Trophoblast cell (in vitro differentiated cells and primary cell): ENCODE measurements at regions not wholly inside any gene's neighbourhood (a gene's known extent, or its start where the extent isn't known, plus 50 kb on each side); places are given as distances from the start of the nearest gene placed in this dataset.

Experiments used
- DNase-seq, 2 donors: peaks; one replicate each; pipeline ENCODE4 v3.0.0-alpha.2; 2016
- H2AFZ ChIP-seq: 2 replicates; pipeline ENCODE4 v1.6.1; 2013; ENCODE audit warnings: low read length, moderate library complexity, mild to moderate bottlenecking; ENCODE audit not compliant: insufficient read depth, poor library complexity
- H2AK5ac ChIP-seq: 2 replicates; pipeline ENCODE4 v1.6.1; 2013; ENCODE audit warnings: mild to moderate bottlenecking, low read length
- H2BK120ac ChIP-seq: 2 replicates; pipeline ENCODE4 v1.6.1; 2013; ENCODE audit warnings: low read length, mild to moderate bottlenecking, moderate library complexity; ENCODE audit not compliant: insufficient read depth, poor library complexity
- H2BK12ac ChIP-seq: 2 replicates; pipeline ENCODE4 v1.6.1; 2013; ENCODE audit warnings: mild to moderate bottlenecking, low read length, moderate library complexity
- H2BK5ac ChIP-seq: 2 replicates; pipeline ENCODE4 v1.6.1; 2013; ENCODE audit warnings: low read length, low read depth, moderate library complexity, mild to moderate bottlenecking; ENCODE audit not compliant: poor library complexity
- H3K14ac ChIP-seq: 2 replicates; pipeline ENCODE4 v1.6.1; 2013; ENCODE audit warnings: mild to moderate bottlenecking, low read length
- H3K18ac ChIP-seq: 2 replicates; pipeline ENCODE4 v1.6.1; 2013; ENCODE audit warnings: mild to moderate bottlenecking, low read length
- H3K23ac ChIP-seq: 2 replicates; pipeline ENCODE4 v1.6.1; 2013; ENCODE audit warnings: low read length
- H3K27ac ChIP-seq: 2 replicates; pipeline ENCODE4 v1.5.1; 2013; ENCODE audit warnings: low read depth, mild to moderate bottlenecking, inconsistent platforms, low read length, moderate library complexity
- H3K27me3 ChIP-seq: 2 replicates; pipeline ENCODE4 v1.6.1; 2013; ENCODE audit warnings: inconsistent platforms, mild to moderate bottlenecking, low read length, moderate library complexity; ENCODE audit not compliant: insufficient read depth
- H3K36me3 ChIP-seq, 2 experiments: 1 replicate in 1 of 2; 2 replicates in 1 of 2; pipeline ENCODE4 v1.6.1; 2013; ENCODE audit warnings: low read length in 2 of 2, mild to moderate bottlenecking in 2 of 2, moderate library complexity in 1 of 2; ENCODE audit not compliant: insufficient read depth in 2 of 2, control insufficient read depth in 1 of 2
- H3K4ac ChIP-seq: 2 replicates; pipeline ENCODE4 v1.6.1; 2013; ENCODE audit warnings: low read depth, mild to moderate bottlenecking, low read length, moderate library complexity
- H3K4me1 ChIP-seq, 2 experiments: 1 replicate in 1 of 2; 2 replicates in 1 of 2; pipeline ENCODE4 v1.6.1; 2013; ENCODE audit warnings: low read length in 2 of 2, mild to moderate bottlenecking in 2 of 2, moderate library complexity in 1 of 2; ENCODE audit not compliant: insufficient read depth in 2 of 2, control insufficient read depth in 1 of 2
- H3K4me2 ChIP-seq: 2 replicates; pipeline ENCODE4 v1.6.1; 2013; ENCODE audit warnings: inconsistent platforms, mild to moderate bottlenecking, low read length, moderate library complexity
- H3K4me3 ChIP-seq: 2 replicates; pipeline ENCODE4 v1.5.1; 2013; ENCODE audit warnings: mild to moderate bottlenecking, low read depth, low read length, inconsistent platforms
- H3K79me1 ChIP-seq: one replicate; pipeline ENCODE4 v1.6.1; 2013; ENCODE audit warnings: low read length
- H3K79me2 ChIP-seq: 2 replicates; pipeline ENCODE4 v1.6.1; 2013; ENCODE audit warnings: low read length, mild to moderate bottlenecking; ENCODE audit not compliant: control insufficient read depth, insufficient read depth, poor library complexity
- H3K9ac ChIP-seq: 2 replicates; pipeline ENCODE4 v1.6.1; 2013; ENCODE audit warnings: mild to moderate bottlenecking, low read length
- H3K9me3 ChIP-seq: 2 replicates; pipeline ENCODE4 v1.6.1; 2013; ENCODE audit warnings: low read depth, mild to moderate bottlenecking, control low read depth, inconsistent platforms, low read length; ENCODE audit not compliant: insufficient read depth
- H4K12ac ChIP-seq: 2 replicates; pipeline ENCODE4 v1.6.1; 2013; ENCODE audit warnings: low read depth, mild to moderate bottlenecking, low read length, moderate library complexity
- H4K8ac ChIP-seq: 2 replicates; pipeline ENCODE4 v1.6.1; 2013; ENCODE audit warnings: low read depth, mild to moderate bottlenecking, low read length, moderate library complexity
- H4K91ac ChIP-seq: one replicate; pipeline ENCODE4 v1.6.1; 2013; ENCODE audit warnings: low read depth, mild to moderate bottlenecking, low read length, moderate library complexity
- WGBS: extraction: QIAGEN DNeasy Blood & Tissue Kit; methylation state at CpG from one replicate; pipeline ENCODE4 v1.1.7; 2013; ENCODE audit warnings: missing lambda C conversion rate; ENCODE audit not compliant: insufficient read length, insufficient coverage; ENCODE audit errors: extremely low coverage; 5-methylcytosine and 5-hydroxymethylcytosine counted together

DNA sequence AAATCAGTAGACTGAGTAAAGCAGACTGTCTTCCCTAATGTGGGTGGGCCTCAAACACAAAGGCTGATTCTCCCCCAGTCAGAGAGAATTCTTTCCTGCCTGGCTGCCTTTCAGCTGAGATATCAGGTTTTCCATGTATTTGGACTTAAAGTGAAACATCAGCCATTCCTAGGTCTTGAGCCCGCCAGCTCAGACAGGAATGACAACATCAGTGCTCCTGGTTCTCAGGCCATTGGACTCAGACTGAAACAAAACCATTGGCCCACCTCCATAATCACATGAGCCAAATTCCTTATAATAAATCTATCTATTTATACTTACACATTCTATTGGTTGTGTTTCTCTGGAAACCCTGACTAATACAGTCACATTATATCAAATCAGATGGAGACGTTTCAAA lies 56.7 kb upstream of the CLPB start:
- Histone ChIP-seq H2AK5ac (no peak overlapping the region), H4K91ac (no peak overlapping the region), H3K27ac (no peak overlapping the region), H2BK12ac (no peak overlapping the region), H2BK120ac (no peak overlapping the region), H3K9me3 (peaks cover 3% of the 10 kb centered on the region), H4K8ac (no peak overlapping the region), H3K79me1 (no peaks in the 10 kb centered on the region), H3K4me2 (no peak overlapping the region), H2AFZ (no peak overlapping the region), H3K4me1 (no peaks in the 10 kb centered on the region), H4K12ac (no peak overlapping the region), H3K9ac (no peak overlapping the region), H3K79me2 (no peaks in the 10 kb centered on the region), H3K23ac (no peak overlapping the region), H3K18ac (no peak overlapping the region), H3K4ac (no peak overlapping the region), H3K14ac (no peak overlapping the region), H3K36me3 (no peaks in the 10 kb centered on the region), H2BK5ac (no peak overlapping the region), H3K27me3 (no peaks in the 10 kb centered on the region), H3K4me3 (no peak overlapping the region)
- WGBS: no CpG with 5 or more reads among the region's 2 CpGs
- DNase-seq: no peak
